ENCODE measurements at regions not wholly inside any gene's neighbourhood (a gene's known extent, or its start where the extent isn't known, plus 50 kb on each side); places are given as distances from the start of the nearest gene placed in this dataset.

DNA sequence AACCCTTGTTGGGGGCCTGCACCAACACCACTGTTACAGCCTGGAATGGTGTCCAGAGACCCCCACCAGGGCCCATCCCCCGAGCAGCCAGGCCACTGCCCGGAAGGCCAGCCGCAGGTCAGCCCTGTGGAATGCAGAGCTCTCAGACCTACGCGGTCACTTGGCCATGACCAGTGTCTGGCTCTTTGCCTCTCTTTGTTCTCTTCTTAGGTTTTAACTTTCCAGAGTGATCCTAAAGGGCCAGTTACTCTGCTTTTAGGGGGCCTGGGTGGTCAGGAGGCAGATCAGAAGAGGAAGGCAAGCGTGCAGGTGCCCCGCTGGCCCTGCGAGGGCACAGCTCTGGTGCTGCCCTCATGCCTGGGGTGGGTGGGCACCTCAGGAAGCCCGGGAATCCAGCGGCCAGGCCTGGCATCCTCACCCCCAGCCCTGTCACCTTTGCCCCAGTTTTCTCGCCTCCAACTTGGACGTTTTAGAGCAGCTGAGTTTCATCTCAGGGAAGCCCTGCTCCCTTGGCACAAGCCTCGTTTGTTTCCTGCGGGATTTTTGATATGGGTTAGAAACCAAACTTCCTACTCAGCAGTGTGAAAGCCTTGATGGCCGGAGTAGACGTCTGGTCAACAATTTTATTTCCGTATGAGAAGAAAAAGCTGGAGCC is 62.5 kb upstream of the CHST15 start:
- Mint-ChIP-seq H3K27ac (no peak overlapping the region), H3K4me3 (no peak overlapping the region; a peak in 1 of 5 replicates), H3K36me3 (ENCODE audit: insufficient read depth in 1 of 3, low read depth in 3 of 3) (peaks cover 3 to 8% (median 7%) of the 10 kb centered on the region in 3 experiments; a peak in 6 of 7 replicates), H3K4me1 (peaks cover 23 to 31% of the 10 kb centered on the region in 2 experiments), H3K9me3 (peaks cover 6 to 16% of the 10 kb centered on the region in 2 experiments), H3K27me3 (ENCODE audit: low read depth) (peaks cover 13% of the 10 kb centered on the region)
- Histone ChIP-seq H3K79me1 (ENCODE audit: insufficient read depth, low read depth, low read length, poor library complexity, severe bottlenecking) (no peaks in the 10 kb centered on the region), H3K79me2 (ENCODE audit: insufficient read depth, low read length) (no peaks in the 10 kb centered on the region), H3K4me1 (ENCODE audit: insufficient read depth, low read length) (peaks cover 7% of the 10 kb centered on the region; the same call in 1 of the 2 replicates), H3K23ac (ENCODE audit: insufficient read length, low read depth, low read length) (no peak overlapping the region), H3K27me3 (ENCODE audit: insufficient read depth, low read length) (no peaks in the 10 kb centered on the region; the same call in 1 of the 2 replicates), H3K9ac (ENCODE audit: extremely low read depth, insufficient read length, low read length) (no peak overlapping the region), H2BK20ac (ENCODE audit: low read depth, low read length, poor library complexity, severe bottlenecking) (no peak overlapping the region), H4K8ac (replicated peaks; ENCODE audit: insufficient read length, low read depth, low read length) (no peak overlapping the region), H2BK120ac (ENCODE audit: low read depth, low read length, poor library complexity, severe bottlenecking) (no peak overlapping the region), H4K5ac (ENCODE audit: insufficient read length, low read depth, low read length) (no peak overlapping the region), H3K56ac (ENCODE audit: insufficient read length, low read depth, low read length) (no peak overlapping the region), H3K9me3 (ENCODE audit: control insufficient read depth, low read depth, low read length) (no peaks in the 10 kb centered on the region), H2BK15ac (ENCODE audit: low read depth, low read length) (no peak overlapping the region), H2BK12ac (ENCODE audit: insufficient read length, low read depth, low read length) (no peak overlapping the region), H3K27ac (ENCODE audit: insufficient read length, low read depth, low read length) (no peak overlapping the region), H3K4me2 (ENCODE audit: insufficient read depth, insufficient read length, low read length) (no peak overlapping the region), H4K91ac (ENCODE audit: insufficient read length, low read depth, low read length) (no peak overlapping the region), H2BK5ac (ENCODE audit: insufficient read length, low read length) (no peak overlapping the region), H3K4ac (ENCODE audit: low read depth, low read length) (no peak overlapping the region), H2AK5ac (ENCODE audit: insufficient read length, low read length) (no peak overlapping the region), H3K18ac (ENCODE audit: insufficient read length, low read depth, low read length) (no peak overlapping the region), H2AFZ (ENCODE audit: low read length) (no peak overlapping the region), H3K23me2 (ENCODE audit: insufficient read length, low read depth, low read length, poor library complexity, severe bottlenecking) (no peaks in the 10 kb centered on the region), H3K14ac (ENCODE audit: insufficient read depth, low read length) (no peak overlapping the region), H3T11ph (ENCODE audit: low read length) (no peak overlapping the region), H4K20me1 (ENCODE audit: control insufficient read depth, insufficient read depth, insufficient read length) (no peaks in the 10 kb centered on the region)
- no peak for DNase-seq
- no CpG with 5 or more reads among the region's 17 CpGs for whole genome bisulfite sequencing (ENCODE audit: extremely low coverage, insufficient read length, low lambda C conversion rate)
- no peak for TF ChIP-seq CTCF (conservative IDR thresholded peaks at IDR 0.05)
